Activated CD4-positive, alpha-beta T cell treated with anti-CD3 and anti-CD28 coated beads for 4 hours (primary cell): ENCODE measurements at regions not wholly inside any gene's neighbourhood (a gene's known extent, or its start where the extent isn't known, plus 50 kb on each side); places are given as distances from the start of the nearest gene placed in this dataset.
"Not testable (repeated sequence)": the region's sequence is repeated elsewhere in the genome, so short reads cannot be mapped to it uniquely, and the experiment has no call there.

Experiments used
- DNase-seq, 2 donors: peaks; one replicate each; pipeline ENCODE4 v3.0.0-alpha.2; 2020

GRCh38 chr5:176061269-176061622 lies 93.1 kb upstream of the THOC3 start:
- DNase-seq, result not testable (repeated sequence)

GRCh38 chr5:176061660-176062059 lies 93.5 kb upstream of the THOC3 start:
- DNase-seq, result not testable (repeated sequence)

- DNase-seq, result not testable (repeated sequence)
These were observed 98.3 kb upstream of the THOC3 start for GRCh38 chr5:176066262-176066945.

GRCh38 chr5:176067162-176067561 lies 99.0 kb upstream of the THOC3 start:
- DNase-seq, result peak in 1 of 2 donors; percentile 16

GRCh38 chr5:176067948-176068347 lies 99.8 kb upstream of the THOC3 start:
- DNase-seq, result peak in 1 of 2 donors; percentile 8

GRCh38 chr5:176073996-176074571 lies 106.0 kb upstream of the THOC3 start:
- DNase-seq, result not testable (repeated sequence)

GRCh38 chr5:176083717-176084116 lies 115.6 kb upstream of the THOC3 start:
- not testable (repeated sequence) for DNase-seq

GRCh38 chr5:176103083-176103482 lies 135.0 kb upstream of the THOC3 start:
- not testable (repeated sequence) for DNase-seq

GRCh38 chr5:176112888-176113287 lies 125.3 kb upstream of the SIMC1 start:
- DNase-seq, result not testable (repeated sequence)

GRCh38 chr5:176113673-176114335 lies 124.4 kb upstream of the SIMC1 start:
- DNase-seq, result not testable (repeated sequence)

GRCh38 chr5:176114825-176115224 lies 123.4 kb upstream of the SIMC1 start:
- not testable (repeated sequence) for DNase-seq

- DNase-seq, result not testable (repeated sequence)
These were observed 120.5 kb upstream of the SIMC1 start for GRCh38 chr5:176117699-176118238.

GRCh38 chr5:176122361-176122760 lies 115.9 kb upstream of the SIMC1 start:
- not testable (repeated sequence) for DNase-seq

GRCh38 chr5:176124120-176124519 lies 114.1 kb upstream of the SIMC1 start:
- DNase-seq, result not testable (repeated sequence)

- no peak for DNase-seq
These were observed 106.5 kb upstream of the SIMC1 start for GRCh38 chr5:176131771-176132170.

GRCh38 chr5:176132471-176133288 lies 105.5 kb upstream of the SIMC1 start:
- DNase-seq, result no peak

GRCh38 chr5:176133289-176133870 lies 104.8 kb upstream of the SIMC1 start:
- DNase-seq, result peak in 1 of 2 donors; percentile 16

GRCh38 chr5:176133877-176134276 lies 104.3 kb upstream of the SIMC1 start:
- DNase-seq, result no peak

- DNase-seq, result no peak
These were observed 103.5 kb upstream of the SIMC1 start for GRCh38 chr5:176134529-176135223.

GRCh38 chr5:176140138-176140537 lies 98.1 kb upstream of the SIMC1 start:
- DNase-seq, result not testable (repeated sequence)

- DNase-seq, result no peak
These were observed 93.7 kb upstream of the SIMC1 start for GRCh38 chr5:176144508-176144907.

- not testable (repeated sequence) for DNase-seq
These were observed 88.3 kb upstream of the SIMC1 start for GRCh38 chr5:176149948-176150347.
